OCI-LY1 (cell line): ENCODE measurements at regions not wholly inside any gene's neighbourhood (a gene's known extent, or its start where the extent isn't known, plus 50 kb on each side); places are given as distances from the start of the nearest gene placed in this dataset.

Source experiments
- EZH2 ChIP-seq: fragments of 200-600 bp; sonication (generic), shearing (Covaris generic); IDR thresholded peaks from 2 replicates; pipeline ENCODE4 v1.8.0; 2017; ENCODE audit warnings: borderline replicate concordance, mixed run types, mild to moderate bottlenecking, antibody characterized with exemption, low read length, moderate library complexity, mixed read lengths
- TF ChIP-seq, protein P1 (sequence below): fragments of 200-600 bp; sonication (generic), shearing (Covaris generic); IDR thresholded peaks from 2 replicates; pipeline ENCODE4 v1.5.1; 2017; ENCODE audit warnings: mild to moderate bottlenecking, antibody characterized with exemption, low read length, moderate library complexity, mixed read lengths

DNA sequence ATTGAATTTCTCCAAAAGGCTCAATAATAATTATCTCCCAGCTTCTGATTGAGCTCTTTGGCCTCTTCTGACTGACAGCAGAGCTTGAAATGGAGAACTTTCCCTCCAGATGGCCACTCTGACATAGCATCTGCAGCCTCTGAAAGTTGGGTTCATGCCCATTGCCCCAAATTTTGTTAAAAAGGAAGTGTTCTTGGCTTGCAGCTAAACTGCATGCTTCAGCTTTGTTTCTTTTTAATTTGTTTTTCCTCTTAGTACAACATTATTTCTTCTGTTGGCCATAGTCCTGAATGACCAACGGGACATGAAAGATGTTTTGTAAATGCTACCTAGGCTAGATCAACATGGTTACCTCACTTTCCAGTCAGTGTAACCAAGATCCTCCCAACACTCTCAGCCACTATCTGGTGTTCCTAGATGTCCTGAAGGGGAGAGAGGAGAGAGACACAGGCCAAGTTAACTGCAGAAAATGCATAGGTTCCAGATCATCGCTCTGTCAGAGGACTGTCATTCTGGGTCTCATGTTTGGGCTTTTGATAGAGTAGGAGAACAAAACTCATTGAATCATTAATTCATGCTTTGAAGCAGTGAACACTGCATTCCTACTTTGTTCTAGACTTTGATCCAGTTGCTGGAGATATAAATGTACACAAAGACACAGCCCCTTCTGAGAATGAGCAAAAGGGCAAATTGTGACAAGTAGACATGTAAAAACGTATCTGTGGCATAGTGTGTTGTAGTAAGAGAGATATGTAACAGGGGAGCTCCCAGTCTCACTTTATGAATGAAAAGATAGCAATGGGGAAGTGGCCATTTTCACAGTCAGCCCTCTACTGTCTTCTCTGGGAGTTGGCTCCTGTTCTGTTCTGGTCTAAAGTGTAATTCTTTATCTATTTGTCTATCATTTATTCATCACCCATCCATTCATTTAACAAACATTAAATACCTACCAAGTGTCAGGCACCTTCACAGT, 156.2 kb downstream of the ZNF621 start:
- TF ChIP-seq, protein P1, sequence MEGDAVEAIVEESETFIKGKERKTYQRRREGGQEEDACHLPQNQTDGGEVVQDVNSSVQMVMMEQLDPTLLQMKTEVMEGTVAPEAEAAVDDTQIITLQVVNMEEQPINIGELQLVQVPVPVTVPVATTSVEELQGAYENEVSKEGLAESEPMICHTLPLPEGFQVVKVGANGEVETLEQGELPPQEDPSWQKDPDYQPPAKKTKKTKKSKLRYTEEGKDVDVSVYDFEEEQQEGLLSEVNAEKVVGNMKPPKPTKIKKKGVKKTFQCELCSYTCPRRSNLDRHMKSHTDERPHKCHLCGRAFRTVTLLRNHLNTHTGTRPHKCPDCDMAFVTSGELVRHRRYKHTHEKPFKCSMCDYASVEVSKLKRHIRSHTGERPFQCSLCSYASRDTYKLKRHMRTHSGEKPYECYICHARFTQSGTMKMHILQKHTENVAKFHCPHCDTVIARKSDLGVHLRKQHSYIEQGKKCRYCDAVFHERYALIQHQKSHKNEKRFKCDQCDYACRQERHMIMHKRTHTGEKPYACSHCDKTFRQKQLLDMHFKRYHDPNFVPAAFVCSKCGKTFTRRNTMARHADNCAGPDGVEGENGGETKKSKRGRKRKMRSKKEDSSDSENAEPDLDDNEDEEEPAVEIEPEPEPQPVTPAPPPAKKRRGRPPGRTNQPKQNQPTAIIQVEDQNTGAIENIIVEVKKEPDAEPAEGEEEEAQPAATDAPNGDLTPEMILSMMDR: no peak
- no peak for TF ChIP-seq EZH2
